ENCODE measurements at regions not wholly inside any gene's neighbourhood (a gene's known extent, or its start where the extent isn't known, plus 50 kb on each side); places are given as distances from the start of the nearest gene placed in this dataset.

DNA sequence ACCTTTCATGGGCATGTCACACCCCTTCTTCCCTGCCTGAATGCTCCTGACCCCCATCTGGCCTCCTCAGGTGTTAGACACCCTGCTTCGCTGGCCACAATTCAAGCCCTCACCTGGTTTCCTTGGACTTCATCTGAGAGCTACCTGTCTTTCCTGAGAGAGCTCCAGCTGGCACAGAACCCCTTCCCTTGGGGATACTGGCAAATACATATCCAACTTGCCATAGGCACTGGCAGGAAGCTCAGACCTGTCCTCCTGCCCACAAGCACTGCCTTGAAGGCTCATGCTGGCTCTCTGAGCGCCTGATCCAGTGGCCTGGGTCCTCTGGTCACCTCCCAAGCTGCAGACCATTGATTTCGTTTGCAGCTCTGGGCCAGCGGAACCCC lies 74.1 kb upstream of the MAP4K3 start:
- no peak for DNase-seq
- intact Hi-C loops (cut with DNase I): loop anchor here (5.0 to 10.0 kb wide), 2 partner anchors 184 to 186 kb away; no protein-coding TSS in a partner anchor
- no peak for ATAC-seq (ENCODE audit: low FRiP score)
- 64 to 69% methylated on average over 4 of the region's 4 CpGs for WGBS, 2 donors
- H3K4me1 ChIP-seq (ENCODE audit: control insufficient read depth in 1 of 2, insufficient read depth in 2 of 2, low read length in 2 of 2): no peaks in the 10 kb centered on the region
- H3K27me3 ChIP-seq (ENCODE audit: control insufficient read depth in 1 of 2, insufficient read depth in 2 of 2, low read length in 1 of 2): no peaks in the 10 kb centered on the region
- no peak overlapping the region for H3K4me3 ChIP-seq (ENCODE audit: low read length in 2 of 2)
- no peaks in the 10 kb centered on the region for H3K36me3 ChIP-seq (ENCODE audit: control insufficient read depth in 1 of 2, insufficient read depth in 2 of 2, low read length in 1 of 2)
- H3K27ac ChIP-seq (ENCODE audit: low read depth in 1 of 2, low read length in 2 of 2): no peak overlapping the region
- no peaks in the 10 kb centered on the region for H3K9me3 ChIP-seq (ENCODE audit: control insufficient read depth, low read length)

DNA sequence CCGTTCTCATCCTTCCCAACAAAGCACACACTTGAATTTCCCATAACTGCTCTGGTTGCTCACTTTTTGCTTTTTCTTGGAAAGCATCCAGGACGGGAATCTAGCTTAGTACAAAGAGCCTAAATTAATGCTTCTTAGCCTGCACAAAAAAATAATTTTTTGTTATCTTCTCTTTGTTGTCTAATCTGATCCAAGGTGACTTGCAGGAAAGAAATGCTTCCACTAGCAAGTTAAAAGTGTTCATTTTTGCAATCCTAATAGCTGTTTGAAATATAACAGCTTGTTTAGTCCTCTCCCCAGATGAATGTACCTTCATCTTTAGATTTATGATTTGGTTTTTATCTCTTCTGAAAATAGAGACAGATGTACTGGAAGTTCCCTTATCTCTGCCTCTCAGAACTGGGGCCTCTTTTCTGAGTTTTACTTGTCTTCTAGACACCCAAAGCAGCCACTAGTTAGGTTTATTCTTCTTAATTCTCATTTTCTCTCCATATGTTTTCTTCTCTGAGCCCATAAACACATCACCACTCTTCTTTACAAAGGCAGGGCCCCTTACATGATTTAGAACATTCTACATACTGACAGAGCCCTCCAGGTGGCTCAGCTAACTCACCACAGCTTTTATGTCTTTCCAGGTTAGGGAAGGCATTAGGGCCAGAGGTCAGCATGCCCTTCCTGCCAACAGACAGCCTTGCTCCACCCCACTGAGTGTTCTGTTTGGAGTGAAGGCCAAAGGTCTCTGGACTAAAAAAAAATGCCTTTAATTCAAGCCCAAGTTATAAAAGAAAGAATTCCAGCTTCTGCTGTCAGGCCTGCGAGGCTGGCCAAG lies 74.7 kb upstream of the MAP4K3 start:
- Histone ChIP-seq H3K4me1 (ENCODE audit: control insufficient read depth in 1 of 2, insufficient read depth in 2 of 2, low read length in 2 of 2) (no peaks in the 10 kb centered on the region), H3K27ac (ENCODE audit: low read depth in 1 of 2, low read length in 2 of 2) (no peak overlapping the region), H3K36me3 (ENCODE audit: control insufficient read depth in 1 of 2, insufficient read depth in 2 of 2, low read length in 1 of 2) (no peaks in the 10 kb centered on the region), H3K4me3 (ENCODE audit: low read length in 2 of 2) (no peak overlapping the region), H3K27me3 (ENCODE audit: control insufficient read depth in 1 of 2, insufficient read depth in 2 of 2, low read length in 1 of 2) (no peaks in the 10 kb centered on the region), H3K9me3 (ENCODE audit: control insufficient read depth, low read length) (no peaks in the 10 kb centered on the region)
- DNase-seq: no peak
- no peak for ATAC-seq (ENCODE audit: low FRiP score)
- WGBS, 2 donors: 44 to 50% methylated on average over 3 of the region's 3 CpGs
- intact Hi-C loops (cut with DNase I): loop anchor here (5.0 to 10.0 kb wide), 2 partner anchors 183 to 185 kb away; no protein-coding TSS in a partner anchor

DNA sequence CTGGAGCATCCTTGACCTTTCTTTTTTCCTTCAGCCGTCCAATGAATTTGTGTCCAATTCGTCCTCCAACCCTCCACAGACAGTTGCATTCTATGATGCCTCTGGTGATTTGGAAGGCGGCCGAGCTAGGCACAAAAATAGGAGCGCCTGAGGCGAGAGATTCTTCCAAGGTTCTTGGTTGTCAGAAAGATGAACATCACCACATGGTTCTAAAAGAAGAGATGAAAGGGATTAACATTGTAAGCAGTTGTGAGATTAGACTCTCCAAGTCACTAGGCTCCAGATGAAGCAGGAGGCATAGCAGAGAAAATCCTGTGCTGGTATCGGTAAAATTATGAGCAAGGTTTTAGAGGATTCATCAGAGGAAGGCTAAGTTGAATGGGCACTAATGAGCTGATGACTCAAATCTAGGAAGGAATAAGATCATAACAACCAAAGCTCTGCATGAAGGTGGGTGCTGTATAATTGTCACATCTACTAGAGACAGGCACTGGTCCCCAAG lies 75.4 kb upstream of the MAP4K3 start:
- no peak overlapping the region for H3K4me3 ChIP-seq (ENCODE audit: low read length in 2 of 2)
- 93 to 95% methylated on average over 7 of the region's 7 CpGs for WGBS, 2 donors
- no peaks in the 10 kb centered on the region for H3K36me3 ChIP-seq (ENCODE audit: control insufficient read depth in 1 of 2, insufficient read depth in 2 of 2, low read length in 1 of 2)
- no peaks in the 10 kb centered on the region for H3K9me3 ChIP-seq (ENCODE audit: control insufficient read depth, low read length)
- DNase-seq: no peak
- no peaks in the 10 kb centered on the region for H3K4me1 ChIP-seq (ENCODE audit: control insufficient read depth in 1 of 2, insufficient read depth in 2 of 2, low read length in 2 of 2)
- no peak overlapping the region for H3K27ac ChIP-seq (ENCODE audit: low read depth in 1 of 2, low read length in 2 of 2)
- H3K27me3 ChIP-seq (ENCODE audit: control insufficient read depth in 1 of 2, insufficient read depth in 2 of 2, low read length in 1 of 2): no peaks in the 10 kb centered on the region
- intact Hi-C loops (cut with DNase I): loop anchor here (5.0 to 10.0 kb wide), 2 partner anchors 182 to 185 kb away; no protein-coding TSS in a partner anchor
- no peak for ATAC-seq (ENCODE audit: low FRiP score)

DNA sequence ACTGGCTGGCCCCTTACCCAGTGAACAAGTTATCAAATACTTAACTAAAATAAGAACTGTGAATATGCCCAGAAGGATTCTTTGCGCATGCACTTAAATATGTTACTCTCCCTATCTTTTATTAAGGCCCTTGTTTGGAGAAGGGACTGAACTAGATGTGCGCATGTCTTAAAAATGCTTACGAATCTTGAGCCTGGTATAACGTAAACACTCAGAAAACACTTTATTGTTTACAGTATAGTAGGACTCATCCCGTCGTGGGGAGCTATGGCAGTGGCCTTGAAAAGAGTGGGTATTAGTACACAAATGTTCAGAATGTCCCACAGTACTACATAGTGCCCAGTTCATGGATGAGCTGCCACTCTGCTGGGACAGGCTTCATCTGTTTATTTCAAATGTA lies 75.9 kb upstream of the MAP4K3 start:
- H3K4me3 ChIP-seq (ENCODE audit: low read length in 2 of 2): no peak overlapping the region
- no peaks in the 10 kb centered on the region for H3K4me1 ChIP-seq (ENCODE audit: control insufficient read depth in 1 of 2, insufficient read depth in 2 of 2, low read length in 2 of 2)
- H3K36me3 ChIP-seq (ENCODE audit: control insufficient read depth in 1 of 2, insufficient read depth in 2 of 2, low read length in 1 of 2): no peaks in the 10 kb centered on the region
- H3K27ac ChIP-seq (ENCODE audit: low read depth in 1 of 2, low read length in 2 of 2): no peak overlapping the region
- no peaks in the 10 kb centered on the region for H3K27me3 ChIP-seq (ENCODE audit: control insufficient read depth in 1 of 2, insufficient read depth in 2 of 2, low read length in 1 of 2)
- intact Hi-C loops (cut with DNase I): loop anchor here (5.0 to 10.0 kb wide), 2 partner anchors 182 to 184 kb away; no protein-coding TSS in a partner anchor
- no peak for DNase-seq
- ATAC-seq (ENCODE audit: low FRiP score): no peak
- H3K9me3 ChIP-seq (ENCODE audit: control insufficient read depth, low read length): no peaks in the 10 kb centered on the region
- 86% methylated on average over 6 of the region's 6 CpGs for WGBS, 2 donors

DNA sequence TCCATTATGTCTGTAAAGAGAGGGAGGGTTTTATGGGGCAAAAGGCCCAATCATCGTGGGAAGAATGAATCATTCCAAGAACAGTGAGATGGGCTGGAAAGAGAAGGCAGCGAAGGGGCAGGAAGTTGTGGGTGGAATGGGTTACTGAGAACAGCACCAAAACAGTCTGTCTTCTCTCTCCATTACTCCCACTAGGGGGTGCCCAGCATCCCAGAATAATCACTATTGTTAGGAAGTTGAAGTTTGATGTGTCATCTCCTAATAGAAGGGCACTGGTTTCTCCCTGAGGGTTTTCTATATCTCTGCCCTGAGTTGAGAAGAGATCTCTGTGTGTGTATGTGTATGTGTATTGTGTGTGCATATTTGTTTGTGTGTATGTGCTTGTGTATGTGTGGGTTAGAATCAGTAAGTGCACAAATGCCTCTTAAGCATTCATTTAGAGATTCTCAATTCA lies 76.6 kb upstream of the MAP4K3 start:
- no peak overlapping the region for H3K27ac ChIP-seq (ENCODE audit: low read depth in 1 of 2, low read length in 2 of 2)
- peak; percentile 66 to 76 for DNase-seq
- H3K4me3 ChIP-seq (ENCODE audit: low read length in 2 of 2): no peak overlapping the region
- no peaks in the 10 kb centered on the region for H3K36me3 ChIP-seq (ENCODE audit: control insufficient read depth in 1 of 2, insufficient read depth in 2 of 2, low read length in 1 of 2)
- no peaks in the 10 kb centered on the region for H3K9me3 ChIP-seq (ENCODE audit: control insufficient read depth, low read length)
- H3K27me3 ChIP-seq (ENCODE audit: control insufficient read depth in 1 of 2, insufficient read depth in 2 of 2, low read length in 1 of 2): no peaks in the 10 kb centered on the region
- intact Hi-C loops (cut with DNase I): loop anchor here (2.0 to 10.0 kb wide), 3 partner anchors 53 to 184 kb away; no protein-coding TSS in a partner anchor
- H3K4me1 ChIP-seq (ENCODE audit: control insufficient read depth in 1 of 2, insufficient read depth in 2 of 2, low read length in 2 of 2): no peaks in the 10 kb centered on the region
- WGBS, 2 donors: 0 to 2% methylated on average over 2 of the region's 2 CpGs
- peak; percentile 80 for ATAC-seq (ENCODE audit: low FRiP score)

DNA sequence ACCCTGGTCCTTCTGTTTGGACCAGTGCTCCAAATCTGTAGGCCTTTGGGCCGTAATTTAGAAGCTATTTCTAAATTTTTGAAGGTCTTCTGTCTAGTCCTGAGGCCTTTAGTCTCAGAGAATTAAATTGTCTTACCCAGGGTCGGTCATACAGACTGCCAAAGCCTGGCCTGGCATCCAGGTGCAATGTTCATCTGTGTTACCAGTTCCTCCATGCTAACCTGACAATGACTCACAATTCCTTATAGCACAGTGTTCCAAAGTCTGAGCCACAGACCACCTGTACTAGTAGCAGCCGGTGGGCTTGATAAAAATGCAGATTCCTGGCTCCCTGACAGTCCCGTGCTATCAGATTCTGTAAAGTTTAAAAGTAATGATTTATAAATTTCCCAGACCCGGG lies 77.7 kb upstream of the MAP4K3 start:
- H3K27ac ChIP-seq (ENCODE audit: low read depth in 1 of 2, low read length in 2 of 2): no peak overlapping the region
- no peaks in the 10 kb centered on the region for H3K27me3 ChIP-seq (ENCODE audit: control insufficient read depth in 1 of 2, insufficient read depth in 2 of 2, low read length in 1 of 2)
- no peak overlapping the region for H3K4me3 ChIP-seq (ENCODE audit: low read length in 2 of 2)
- no peaks in the 10 kb centered on the region for H3K9me3 ChIP-seq (ENCODE audit: control insufficient read depth, low read length)
- 89 to 92% methylated on average over 5 of the region's 5 CpGs for WGBS, 2 donors
- no peaks in the 10 kb centered on the region for H3K36me3 ChIP-seq (ENCODE audit: control insufficient read depth in 1 of 2, insufficient read depth in 2 of 2, low read length in 1 of 2)
- no peaks in the 10 kb centered on the region for H3K4me1 ChIP-seq (ENCODE audit: control insufficient read depth in 1 of 2, insufficient read depth in 2 of 2, low read length in 2 of 2)
- intact Hi-C loops (cut with DNase I): loop anchor here (2.0 to 10.0 kb wide), 4 partner anchors 52 to 182 kb away; no protein-coding TSS in a partner anchor
- ATAC-seq (ENCODE audit: low FRiP score) (no peak), DNase-seq (no peak)

DNA sequence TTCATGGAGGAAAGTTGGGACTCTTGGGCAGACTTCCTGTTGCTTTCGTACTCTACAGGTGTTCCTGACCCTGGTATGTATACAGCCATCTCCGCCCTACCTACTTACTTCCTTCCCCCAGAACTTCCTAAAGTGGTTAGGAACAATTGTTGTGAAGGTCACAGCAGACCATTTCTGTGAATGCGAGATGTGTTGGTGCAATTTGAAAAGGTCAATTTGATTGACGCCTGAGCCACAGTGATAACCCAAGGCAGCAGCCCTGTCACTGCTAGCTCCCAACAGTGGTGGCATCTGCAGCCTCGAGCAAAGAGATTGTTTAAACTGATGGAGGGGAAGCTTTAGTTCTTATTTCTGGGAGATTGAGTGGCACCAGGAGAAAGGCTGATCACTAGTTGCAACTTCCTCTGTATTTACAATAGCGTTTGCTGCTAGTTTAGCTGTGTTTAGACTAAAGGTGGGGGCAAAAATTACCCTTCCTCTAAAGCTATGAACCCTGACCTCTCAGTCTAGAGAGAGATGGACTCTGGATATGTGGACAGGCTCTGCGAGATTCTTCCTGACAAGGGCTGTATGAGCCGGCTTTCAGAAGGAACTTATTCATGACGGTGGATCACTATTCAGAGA lies 78.3 kb upstream of the MAP4K3 start:
- Histone ChIP-seq H3K9me3 (ENCODE audit: control insufficient read depth, low read length) (no peaks in the 10 kb centered on the region), H3K4me1 (ENCODE audit: control insufficient read depth in 1 of 2, insufficient read depth in 2 of 2, low read length in 2 of 2) (no peaks in the 10 kb centered on the region), H3K27ac (ENCODE audit: low read depth in 1 of 2, low read length in 2 of 2) (no peak overlapping the region), H3K36me3 (ENCODE audit: control insufficient read depth in 1 of 2, insufficient read depth in 2 of 2, low read length in 1 of 2) (no peaks in the 10 kb centered on the region), H3K4me3 (ENCODE audit: low read length in 2 of 2) (no peak overlapping the region), H3K27me3 (ENCODE audit: control insufficient read depth in 1 of 2, insufficient read depth in 2 of 2, low read length in 1 of 2) (no peaks in the 10 kb centered on the region)
- intact Hi-C loops (cut with DNase I): loop anchor here (2.0 to 10.0 kb wide), 3 partner anchors 51 to 179 kb away; no protein-coding TSS in a partner anchor
- DNase-seq (no peak), ATAC-seq (ENCODE audit: low FRiP score) (no peak)
- 88% methylated on average over 9 of the region's 9 CpGs for WGBS, 2 donors

DNA sequence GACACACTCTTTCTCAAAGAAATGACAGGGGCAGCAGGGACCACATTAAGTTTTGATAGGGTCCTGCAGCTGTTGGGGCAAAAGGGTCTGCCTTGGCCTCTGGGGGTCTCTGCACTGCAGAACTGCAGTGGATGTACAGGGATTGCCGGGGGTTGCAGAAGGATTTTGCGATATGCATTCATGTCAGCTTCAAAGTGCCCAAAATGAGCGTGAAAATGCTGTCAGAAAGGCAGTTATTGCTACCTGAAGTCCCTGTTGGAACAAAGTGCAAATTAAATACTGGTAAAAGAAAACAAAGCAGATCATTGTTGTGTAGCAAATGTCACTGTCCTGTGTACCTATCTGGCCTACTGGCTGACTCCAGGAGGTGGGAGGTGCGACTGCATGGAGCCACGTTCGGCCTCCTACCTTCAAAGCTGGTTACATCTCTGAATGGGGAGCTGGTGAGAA lies 78.8 kb upstream of the MAP4K3 start:
- 91 to 93% methylated on average over 6 of the region's 6 CpGs for WGBS, 2 donors

More for the DNA sequence above, 78.8 kb upstream of the MAP4K3 start:
- Histone ChIP-seq H3K9me3 (ENCODE audit: control insufficient read depth, low read length) (no peaks in the 10 kb centered on the region), H3K27ac (ENCODE audit: low read depth in 1 of 2, low read length in 2 of 2) (no peak overlapping the region), H3K4me1 (ENCODE audit: control insufficient read depth in 1 of 2, insufficient read depth in 2 of 2, low read length in 2 of 2) (no peaks in the 10 kb centered on the region), H3K36me3 (ENCODE audit: control insufficient read depth in 1 of 2, insufficient read depth in 2 of 2, low read length in 1 of 2) (no peaks in the 10 kb centered on the region), H3K27me3 (ENCODE audit: control insufficient read depth in 1 of 2, insufficient read depth in 2 of 2, low read length in 1 of 2) (no peaks in the 10 kb centered on the region), H3K4me3 (ENCODE audit: low read length in 2 of 2) (no peak overlapping the region)
- ATAC-seq (ENCODE audit: low FRiP score) (no peak), DNase-seq (no peak)
- intact Hi-C loops (cut with DNase I): loop anchor here (2.0 to 10.0 kb wide), 3 partner anchors 51 to 179 kb away; no protein-coding TSS in a partner anchor
